NCI-H2081 treated with DMSO at 0.1 percent for 48 hours (cell line): ENCODE measurements at regions not wholly inside any gene's neighbourhood (a gene's known extent, or its start where the extent isn't known, plus 50 kb on each side); places are given as distances from the start of the nearest gene placed in this dataset.

Experiments used
- DNase-seq: peaks from one replicate; lab custom pipeline; 2025; lab: John Stamatoyannopoulos, UW

- no peak for DNase-seq
These were observed 655.6 kb upstream of the NEGR1 start for GRCh38 chr1:72937905-72938304.

GRCh38 chr1:72936942-72937341 is 654.6 kb upstream of the NEGR1 start:
- no peak for DNase-seq

- no peak for DNase-seq
These were observed 653.9 kb upstream of the NEGR1 start for GRCh38 chr1:72936151-72936740.

- no peak for DNase-seq
These were observed 649.7 kb upstream of the NEGR1 start for GRCh38 chr1:72932025-72932424.

GRCh38 chr1:72930528-72930927 is 648.2 kb upstream of the NEGR1 start:
- DNase-seq = no peak

GRCh38 chr1:72918940-72919339 is 636.6 kb upstream of the NEGR1 start:
- no peak for DNase-seq

GRCh38 chr1:72917920-72918319 is 635.6 kb upstream of the NEGR1 start:
- DNase-seq = no peak

- no peak for DNase-seq
These were observed 633.2 kb upstream of the NEGR1 start for GRCh38 chr1:72915581-72915980.

- no peak for DNase-seq
These were observed 629.3 kb upstream of the NEGR1 start for GRCh38 chr1:72911656-72912055.

- no peak for DNase-seq
These were observed 613.9 kb upstream of the NEGR1 start for GRCh38 chr1:72896256-72896655.

GRCh38 chr1:72892461-72892860 is 610.1 kb upstream of the NEGR1 start:
- DNase-seq = no peak

GRCh38 chr1:72891976-72892375 is 609.6 kb upstream of the NEGR1 start:
- no peak for DNase-seq

- DNase-seq = no peak
These were observed 603.5 kb upstream of the NEGR1 start for GRCh38 chr1:72885841-72886240.

GRCh38 chr1:72885017-72885416 is 602.7 kb upstream of the NEGR1 start:
- DNase-seq = no peak

- no peak for DNase-seq
These were observed 587.5 kb upstream of the NEGR1 start for GRCh38 chr1:72869873-72870272.

GRCh38 chr1:72869441-72869840 is 587.1 kb upstream of the NEGR1 start:
- no peak for DNase-seq

GRCh38 chr1:72851597-72851996 is 569.3 kb upstream of the NEGR1 start:
- DNase-seq = no peak

GRCh38 chr1:72848997-72849396 is 566.7 kb upstream of the NEGR1 start:
- no peak for DNase-seq

- DNase-seq = no peak
These were observed 565.3 kb upstream of the NEGR1 start for GRCh38 chr1:72847651-72848050.

GRCh38 chr1:72846476-72847278 is 564.3 kb upstream of the NEGR1 start:
- DNase-seq = no peak

- no peak for DNase-seq
These were observed 563.6 kb upstream of the NEGR1 start for GRCh38 chr1:72845981-72846380.

- DNase-seq = no peak
These were observed 563.0 kb upstream of the NEGR1 start for GRCh38 chr1:72845381-72845780.

- no peak for DNase-seq
These were observed 555.4 kb upstream of the NEGR1 start for GRCh38 chr1:72837781-72838180.
